ENCODE measurements at regions not wholly inside any gene's neighbourhood (a gene's known extent, or its start where the extent isn't known, plus 50 kb on each side); places are given as distances from the start of the nearest gene placed in this dataset.

DNA sequence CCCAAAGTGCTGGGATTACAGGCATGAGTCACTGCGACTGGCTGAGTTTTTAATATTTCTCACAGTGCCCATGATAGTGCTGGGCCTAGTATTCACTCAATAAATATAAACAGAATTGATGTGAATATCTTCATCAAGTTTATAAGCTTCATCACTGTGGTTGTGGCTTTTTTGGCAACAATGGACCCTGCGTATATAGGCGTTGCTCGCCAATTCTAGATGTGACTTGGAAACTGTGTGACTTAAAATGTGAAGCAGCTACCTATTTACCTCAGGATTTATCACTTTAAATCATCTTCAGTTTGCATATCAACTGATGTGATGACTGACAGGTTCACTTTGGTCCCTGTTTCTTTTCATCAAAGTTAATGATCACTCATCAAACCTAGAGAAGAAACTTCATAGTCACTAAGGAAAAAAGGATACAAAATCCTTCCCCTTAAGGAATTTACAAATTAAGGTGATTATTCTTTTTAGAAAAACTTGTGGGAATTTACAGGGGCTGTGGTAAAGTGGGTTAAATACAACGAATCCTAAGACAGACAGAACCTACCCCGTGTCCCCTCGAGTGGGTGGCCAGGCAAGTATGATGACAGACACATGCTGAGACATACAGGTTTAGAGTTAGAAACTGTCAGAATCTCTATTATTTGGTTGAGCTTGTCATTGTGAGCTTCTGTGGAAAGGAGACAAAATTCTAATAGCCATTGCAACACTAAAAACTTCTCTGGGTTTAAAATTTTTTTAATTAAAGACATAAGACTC, 101.3 kb downstream of the AKAP11 start:
- Histone ChIP-seq H3K36me3 (replicated peaks in 1 of 2; ENCODE audit: insufficient read depth in 1 of 2, low read depth in 2 of 2) (no peaks in the 10 kb centered on the region), H3K27ac (no peak overlapping the region), H3K4me3 (no peak overlapping the region), H3K9me3 (no peaks in the 10 kb centered on the region), H3K4me1 (no peaks in the 10 kb centered on the region), H3K27me3 (no peaks in the 10 kb centered on the region)
- 68 to 69% methylated on average over 7 of the region's 7 CpGs for WGBS, 2 donors
- intact Hi-C loops (cut with DNase I) = no loop called here
- DNase-seq (no peak), ATAC-seq (no peak)
- TF ChIP-seq, protein P1, sequence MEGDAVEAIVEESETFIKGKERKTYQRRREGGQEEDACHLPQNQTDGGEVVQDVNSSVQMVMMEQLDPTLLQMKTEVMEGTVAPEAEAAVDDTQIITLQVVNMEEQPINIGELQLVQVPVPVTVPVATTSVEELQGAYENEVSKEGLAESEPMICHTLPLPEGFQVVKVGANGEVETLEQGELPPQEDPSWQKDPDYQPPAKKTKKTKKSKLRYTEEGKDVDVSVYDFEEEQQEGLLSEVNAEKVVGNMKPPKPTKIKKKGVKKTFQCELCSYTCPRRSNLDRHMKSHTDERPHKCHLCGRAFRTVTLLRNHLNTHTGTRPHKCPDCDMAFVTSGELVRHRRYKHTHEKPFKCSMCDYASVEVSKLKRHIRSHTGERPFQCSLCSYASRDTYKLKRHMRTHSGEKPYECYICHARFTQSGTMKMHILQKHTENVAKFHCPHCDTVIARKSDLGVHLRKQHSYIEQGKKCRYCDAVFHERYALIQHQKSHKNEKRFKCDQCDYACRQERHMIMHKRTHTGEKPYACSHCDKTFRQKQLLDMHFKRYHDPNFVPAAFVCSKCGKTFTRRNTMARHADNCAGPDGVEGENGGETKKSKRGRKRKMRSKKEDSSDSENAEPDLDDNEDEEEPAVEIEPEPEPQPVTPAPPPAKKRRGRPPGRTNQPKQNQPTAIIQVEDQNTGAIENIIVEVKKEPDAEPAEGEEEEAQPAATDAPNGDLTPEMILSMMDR (IDR thresholded peaks at IDR 0.05) = no peak
- TF ChIP-seq POLR2A (IDR thresholded peaks at IDR 0.05) = no peak

DNA sequence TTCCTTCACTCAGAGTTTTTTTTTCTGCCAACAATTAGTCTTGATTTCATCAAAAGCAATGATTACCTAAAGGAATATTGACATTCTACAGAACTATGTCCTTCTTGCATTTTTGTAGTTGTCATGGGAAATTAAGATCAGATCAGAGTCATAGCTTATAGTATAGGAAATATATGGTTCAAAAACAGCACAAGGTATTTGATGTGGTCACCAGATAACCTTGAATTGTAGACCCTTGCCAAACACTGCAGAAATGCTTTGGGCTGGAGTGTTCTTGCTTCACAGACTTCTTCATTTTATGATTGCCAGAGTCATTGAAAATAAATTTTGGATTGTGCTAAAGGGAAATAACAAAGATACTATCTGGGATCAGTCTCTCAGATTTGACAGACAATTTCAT, 103.7 kb downstream of the AKAP11 start:
- ATAC-seq = no peak

DNA sequence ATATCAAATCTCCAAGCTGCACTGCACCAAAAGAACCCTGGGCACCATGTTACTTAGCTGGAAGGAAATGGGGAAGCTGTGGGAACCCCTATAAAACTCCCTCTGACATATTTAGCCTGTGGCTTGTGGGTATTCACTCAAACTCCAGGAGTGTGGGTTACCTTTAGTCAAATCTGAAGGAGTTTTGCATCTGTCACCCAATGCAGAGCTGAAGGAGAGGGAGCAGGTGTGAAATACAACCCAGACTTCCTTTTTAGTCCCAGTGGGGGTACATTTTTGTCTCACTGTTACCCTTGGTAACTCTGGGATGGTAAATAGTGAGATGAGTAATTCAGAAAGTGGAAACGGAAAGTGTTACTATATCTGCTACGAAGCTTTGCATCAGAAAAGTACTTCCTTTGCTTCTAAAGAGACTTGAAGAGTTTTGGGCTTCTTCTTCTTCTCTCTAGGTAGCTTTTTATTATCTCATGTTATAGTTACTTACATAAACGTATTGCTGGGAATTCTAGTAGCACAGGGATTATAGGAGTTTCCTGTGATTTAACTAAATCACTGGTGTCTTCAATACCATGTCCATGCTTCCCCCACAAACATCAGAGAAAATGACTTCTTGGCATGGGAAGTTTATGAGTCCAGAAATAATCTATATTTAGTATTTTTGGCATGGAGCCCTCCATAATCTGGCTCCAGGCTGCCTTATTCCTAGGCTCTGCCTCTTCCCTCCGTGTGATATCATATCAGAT, 105.9 kb downstream of the AKAP11 start:
- ATAC-seq (no peak), DNase-seq (no peak)
- Histone ChIP-seq H3K27me3 (no peaks in the 10 kb centered on the region), H3K9me3 (no peaks in the 10 kb centered on the region), H3K4me3 (no peak overlapping the region), H3K36me3 (replicated peaks in 1 of 2; ENCODE audit: insufficient read depth in 1 of 2, low read depth in 2 of 2) (no peaks in the 10 kb centered on the region), H3K27ac (no peak overlapping the region), H3K4me1 (no peaks in the 10 kb centered on the region)
- intact Hi-C loops (cut with DNase I) = no loop called here
- 34 to 46% methylated on average over 4 of the region's 4 CpGs for WGBS, 2 donors
- TF ChIP-seq, protein P1 (IDR thresholded peaks at IDR 0.05) = no peak
- TF ChIP-seq POLR2A (IDR thresholded peaks at IDR 0.05) = no peak

More for the DNA sequence above, 103.7 kb downstream of the AKAP11 start:
- H3K36me3 ChIP-seq (replicated peaks in 1 of 2; ENCODE audit: insufficient read depth in 1 of 2, low read depth in 2 of 2) = no peaks in the 10 kb centered on the region
- H3K27ac ChIP-seq = no peak overlapping the region
- no peaks in the 10 kb centered on the region for H3K9me3 ChIP-seq
- H3K4me3 ChIP-seq = no peak overlapping the region
- H3K27me3 ChIP-seq = no peaks in the 10 kb centered on the region
- intact Hi-C loops (cut with DNase I) = no loop called here
- no peak for TF ChIP-seq POLR2A (IDR thresholded peaks at IDR 0.05)
- TF ChIP-seq, protein P1 (IDR thresholded peaks at IDR 0.05) = no peak
- no peaks in the 10 kb centered on the region for H3K4me1 ChIP-seq
- no peak for DNase-seq

DNA sequence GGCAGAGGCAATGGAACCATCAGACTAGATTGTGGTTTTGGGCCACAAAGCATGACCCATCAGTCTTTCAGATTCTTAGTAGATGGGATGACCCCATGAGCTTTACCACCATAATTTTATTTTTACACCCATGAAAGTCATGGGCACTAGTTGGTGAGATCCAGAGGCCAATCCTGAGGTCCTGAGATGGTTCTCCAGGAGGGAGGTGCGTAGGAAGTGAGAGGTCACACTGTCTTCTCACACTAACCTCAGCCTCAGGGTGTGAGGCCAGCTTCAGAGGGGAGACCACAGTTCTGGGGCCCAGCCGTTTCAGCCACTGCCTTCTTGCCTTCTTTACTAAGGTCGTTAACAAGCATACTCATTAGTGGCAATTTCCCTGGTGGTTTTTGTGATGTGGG, 106.4 kb downstream of the AKAP11 start:
- 62 to 63% methylated on average over 3 of the region's 3 CpGs for WGBS, 2 donors
- ATAC-seq = no peak
- no peak for DNase-seq
- H3K9me3 ChIP-seq = no peaks in the 10 kb centered on the region
- H3K27ac ChIP-seq = no peak overlapping the region
- intact Hi-C loops (cut with DNase I) = no loop called here
- H3K4me1 ChIP-seq = no peaks in the 10 kb centered on the region
- H3K27me3 ChIP-seq = no peaks in the 10 kb centered on the region
- no peaks in the 10 kb centered on the region for H3K36me3 ChIP-seq (replicated peaks in 1 of 2; ENCODE audit: insufficient read depth in 1 of 2, low read depth in 2 of 2)
- TF ChIP-seq POLR2A (IDR thresholded peaks at IDR 0.05) = no peak
- TF ChIP-seq, protein P1 (IDR thresholded peaks at IDR 0.05) = no peak
- no peak overlapping the region for H3K4me3 ChIP-seq
